HEK293 (cell line): ENCODE measurements at regions not wholly inside any gene's neighbourhood (a gene's known extent, or its start where the extent isn't known, plus 50 kb on each side); places are given as distances from the start of the nearest gene placed in this dataset.

ENCODE experiments used
- HOXA7 ChIP-seq: sonication (generic); formaldehyde crosslinking; IDR thresholded peaks from 2 replicates; pipeline ENCODE4 v1.8.1; 2022; ENCODE audit warnings: missing genetic modification reagents, borderline replicate concordance
- SALL2 ChIP-seq: fragments of 450-650 bp; formaldehyde crosslinking; IDR thresholded peaks from 2 replicates; pipeline ENCODE4 v1.5.0; 2017; ENCODE audit warnings: missing biosample characterization, mild to moderate bottlenecking, missing genetic modification characterization, borderline replicate concordance
- SETDB1 ChIP-seq: IDR thresholded peaks from one replicate; pipeline ENCODE4 v1.6.1; 2017; ENCODE audit warnings: mild to moderate bottlenecking, low read length, moderate library complexity, mixed read lengths; ENCODE audit not compliant: insufficient read length
- ZBTB21 ChIP-seq: fragments of 450-650 bp; formaldehyde crosslinking; IDR thresholded peaks from 2 replicates; pipeline ENCODE4 v1.5.1; 2017; ENCODE audit warnings: missing biosample characterization, missing genetic modification characterization
- ZNF16 ChIP-seq: fragments of 450-650 bp; formaldehyde crosslinking; IDR thresholded peaks from 2 replicates; pipeline ENCODE4 v1.5.1; 2016; ENCODE audit warnings: low read depth, missing biosample characterization, missing genetic modification characterization
- ZNF24 ChIP-seq: fragments of 450-650 bp; formaldehyde crosslinking; IDR thresholded peaks from 2 replicates; pipeline ENCODE4 v1.5.1; 2016; ENCODE audit warnings: missing biosample characterization, missing genetic modification characterization
- ZNF473 ChIP-seq: fragments of 450-650 bp; formaldehyde crosslinking; IDR thresholded peaks from 2 replicates; pipeline ENCODE4 v1.5.1; 2017; ENCODE audit warnings: missing biosample characterization, missing genetic modification characterization
- ZNF677 ChIP-seq: fragments of 450-650 bp; IDR thresholded peaks from 2 replicates; pipeline ENCODE4 v1.5.0; 2018; ENCODE audit warnings: missing biosample characterization, mild to moderate bottlenecking, missing genetic modification characterization, moderate library complexity
- ZNF701 ChIP-seq: fragments of 450-650 bp; formaldehyde crosslinking; IDR thresholded peaks from 2 replicates; pipeline ENCODE4 v1.5.1; 2016; ENCODE audit warnings: missing biosample characterization, missing genetic modification characterization
- TF ChIP-seq, protein P1 (sequence below): fragments of 450-650 bp; formaldehyde crosslinking; IDR thresholded peaks from 2 replicates; pipeline ENCODE4 v1.5.1; 2016; ENCODE audit warnings: missing biosample characterization, missing genetic modification characterization
- TF ChIP-seq, protein P2 (sequence below): fragments of 450-650 bp; formaldehyde crosslinking; IDR thresholded peaks from 2 replicates; pipeline ENCODE4 v1.5.1; 2016; ENCODE audit warnings: missing biosample characterization, missing genetic modification characterization
- TF ChIP-seq, protein P3 (sequence below): fragments of 450-650 bp; formaldehyde crosslinking; IDR thresholded peaks from 2 replicates; pipeline ENCODE4 v1.5.1; 2016; ENCODE audit warnings: missing biosample characterization, missing genetic modification characterization
- TF ChIP-seq, protein P4 (sequence below): fragments of 450-650 bp; formaldehyde crosslinking; optimal IDR thresholded peaks from 2 replicates; pipeline ENCODE3; 2016; ENCODE audit warnings: missing biosample characterization, mild to moderate bottlenecking, missing genetic modification characterization
- TF ChIP-seq, protein P5 (sequence below): fragments of 450-650 bp; formaldehyde crosslinking; IDR thresholded peaks from 2 replicates; pipeline ENCODE4 v1.5.1; 2017; ENCODE audit warnings: missing biosample characterization, missing genetic modification characterization

DNA sequence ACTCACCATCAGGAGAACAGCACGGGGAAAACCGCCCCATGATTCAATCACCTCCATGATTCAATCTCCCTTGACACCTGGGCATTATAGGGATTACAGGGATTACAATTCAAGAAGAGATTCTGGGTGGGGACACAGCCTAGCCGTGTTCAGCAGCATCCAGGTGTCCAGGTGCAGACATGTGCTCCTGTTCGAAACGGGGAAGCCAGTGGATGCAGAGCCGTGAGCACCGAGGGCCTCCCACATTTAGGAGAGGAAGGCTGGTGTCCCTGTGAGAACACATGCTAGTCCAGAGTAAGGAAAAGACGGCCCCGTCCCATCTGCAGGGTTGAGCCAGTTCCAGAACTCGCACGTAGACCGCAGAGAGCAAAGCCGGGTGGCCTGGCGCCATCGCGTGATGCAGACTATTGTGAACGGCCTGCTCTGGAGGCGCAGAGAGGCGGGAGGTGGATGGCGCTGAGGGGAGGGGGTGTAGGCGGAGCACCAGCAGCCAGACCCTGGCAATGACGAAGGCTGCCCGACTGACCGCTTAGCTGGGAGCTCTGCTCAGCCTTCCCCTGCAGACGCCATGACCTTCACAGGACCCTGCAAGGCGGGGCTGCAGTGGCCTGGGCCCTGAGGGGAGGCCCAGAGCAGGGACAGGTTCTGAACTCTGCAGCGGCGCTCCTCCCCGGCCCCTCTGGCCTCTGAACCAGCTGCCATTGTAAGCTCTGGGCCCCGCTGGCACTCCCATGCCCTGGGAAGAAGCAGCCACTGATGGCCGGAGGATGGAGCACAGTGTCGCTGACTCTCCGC is 141.6 kb upstream of the TCERG1L start:
- TF ChIP-seq ZNF16 (tag by site-specific recombination) (no peak), HOXA7 (CRISPR knock-in tag) (no peak), SALL2 (tag by site-specific recombination) (no peak), ZBTB21 (tag by site-specific recombination) (no peak), ZNF24 (tag by site-specific recombination) (no peak), SETDB1 (no peak), ZNF473 (no peak), ZNF701 (tag by site-specific recombination) (no peak), ZNF677 (tag by site-specific recombination) (no peak)
- TF ChIP-seq, protein P1, sequence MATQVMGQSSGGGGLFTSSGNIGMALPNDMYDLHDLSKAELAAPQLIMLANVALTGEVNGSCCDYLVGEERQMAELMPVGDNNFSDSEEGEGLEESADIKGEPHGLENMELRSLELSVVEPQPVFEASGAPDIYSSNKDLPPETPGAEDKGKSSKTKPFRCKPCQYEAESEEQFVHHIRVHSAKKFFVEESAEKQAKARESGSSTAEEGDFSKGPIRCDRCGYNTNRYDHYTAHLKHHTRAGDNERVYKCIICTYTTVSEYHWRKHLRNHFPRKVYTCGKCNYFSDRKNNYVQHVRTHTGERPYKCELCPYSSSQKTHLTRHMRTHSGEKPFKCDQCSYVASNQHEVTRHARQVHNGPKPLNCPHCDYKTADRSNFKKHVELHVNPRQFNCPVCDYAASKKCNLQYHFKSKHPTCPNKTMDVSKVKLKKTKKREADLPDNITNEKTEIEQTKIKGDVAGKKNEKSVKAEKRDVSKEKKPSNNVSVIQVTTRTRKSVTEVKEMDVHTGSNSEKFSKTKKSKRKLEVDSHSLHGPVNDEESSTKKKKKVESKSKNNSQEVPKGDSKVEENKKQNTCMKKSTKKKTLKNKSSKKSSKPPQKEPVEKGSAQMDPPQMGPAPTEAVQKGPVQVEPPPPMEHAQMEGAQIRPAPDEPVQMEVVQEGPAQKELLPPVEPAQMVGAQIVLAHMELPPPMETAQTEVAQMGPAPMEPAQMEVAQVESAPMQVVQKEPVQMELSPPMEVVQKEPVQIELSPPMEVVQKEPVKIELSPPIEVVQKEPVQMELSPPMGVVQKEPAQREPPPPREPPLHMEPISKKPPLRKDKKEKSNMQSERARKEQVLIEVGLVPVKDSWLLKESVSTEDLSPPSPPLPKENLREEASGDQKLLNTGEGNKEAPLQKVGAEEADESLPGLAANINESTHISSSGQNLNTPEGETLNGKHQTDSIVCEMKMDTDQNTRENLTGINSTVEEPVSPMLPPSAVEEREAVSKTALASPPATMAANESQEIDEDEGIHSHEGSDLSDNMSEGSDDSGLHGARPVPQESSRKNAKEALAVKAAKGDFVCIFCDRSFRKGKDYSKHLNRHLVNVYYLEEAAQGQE (tag by site-specific recombination): no peak
- TF ChIP-seq, protein P2, sequence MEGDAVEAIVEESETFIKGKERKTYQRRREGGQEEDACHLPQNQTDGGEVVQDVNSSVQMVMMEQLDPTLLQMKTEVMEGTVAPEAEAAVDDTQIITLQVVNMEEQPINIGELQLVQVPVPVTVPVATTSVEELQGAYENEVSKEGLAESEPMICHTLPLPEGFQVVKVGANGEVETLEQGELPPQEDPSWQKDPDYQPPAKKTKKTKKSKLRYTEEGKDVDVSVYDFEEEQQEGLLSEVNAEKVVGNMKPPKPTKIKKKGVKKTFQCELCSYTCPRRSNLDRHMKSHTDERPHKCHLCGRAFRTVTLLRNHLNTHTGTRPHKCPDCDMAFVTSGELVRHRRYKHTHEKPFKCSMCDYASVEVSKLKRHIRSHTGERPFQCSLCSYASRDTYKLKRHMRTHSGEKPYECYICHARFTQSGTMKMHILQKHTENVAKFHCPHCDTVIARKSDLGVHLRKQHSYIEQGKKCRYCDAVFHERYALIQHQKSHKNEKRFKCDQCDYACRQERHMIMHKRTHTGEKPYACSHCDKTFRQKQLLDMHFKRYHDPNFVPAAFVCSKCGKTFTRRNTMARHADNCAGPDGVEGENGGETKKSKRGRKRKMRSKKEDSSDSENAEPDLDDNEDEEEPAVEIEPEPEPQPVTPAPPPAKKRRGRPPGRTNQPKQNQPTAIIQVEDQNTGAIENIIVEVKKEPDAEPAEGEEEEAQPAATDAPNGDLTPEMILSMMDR (tag by site-specific recombination): no peak
- TF ChIP-seq, protein P3, sequence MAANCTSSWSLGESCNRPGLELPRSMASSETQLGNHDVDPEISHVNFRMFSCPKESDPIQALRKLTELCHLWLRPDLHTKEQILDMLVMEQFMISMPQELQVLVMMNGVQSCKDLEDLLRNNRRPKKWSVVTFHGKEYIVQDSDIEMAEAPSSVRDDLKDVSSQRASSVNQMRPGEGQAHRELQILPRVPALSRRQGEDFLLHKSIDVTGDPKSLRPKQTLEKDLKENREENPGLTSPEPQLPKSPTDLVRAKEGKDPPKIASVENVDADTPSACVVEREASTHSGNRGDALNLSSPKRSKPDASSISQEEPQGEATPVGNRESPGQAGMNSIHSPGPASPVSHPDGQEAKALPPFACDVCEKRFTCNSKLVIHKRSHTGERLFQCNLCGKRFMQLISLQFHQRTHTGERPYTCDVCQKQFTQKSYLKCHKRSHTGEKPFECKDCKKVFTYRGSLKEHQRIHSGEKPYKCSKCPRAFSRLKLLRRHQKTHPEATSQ (tag by site-specific recombination): no peak
- TF ChIP-seq, protein P4, sequence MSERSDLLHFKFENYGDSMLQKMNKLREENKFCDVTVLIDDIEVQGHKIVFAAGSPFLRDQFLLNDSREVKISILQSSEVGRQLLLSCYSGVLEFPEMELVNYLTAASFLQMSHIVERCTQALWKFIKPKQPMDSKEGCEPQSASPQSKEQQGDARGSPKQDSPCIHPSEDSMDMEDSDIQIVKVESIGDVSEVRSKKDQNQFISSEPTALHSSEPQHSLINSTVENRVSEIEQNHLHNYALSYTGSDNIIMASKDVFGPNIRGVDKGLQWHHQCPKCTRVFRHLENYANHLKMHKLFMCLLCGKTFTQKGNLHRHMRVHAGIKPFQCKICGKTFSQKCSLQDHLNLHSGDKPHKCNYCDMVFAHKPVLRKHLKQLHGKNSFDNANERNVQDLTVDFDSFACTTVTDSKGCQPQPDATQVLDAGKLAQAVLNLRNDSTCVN: no peak
- TF ChIP-seq, protein P5, sequence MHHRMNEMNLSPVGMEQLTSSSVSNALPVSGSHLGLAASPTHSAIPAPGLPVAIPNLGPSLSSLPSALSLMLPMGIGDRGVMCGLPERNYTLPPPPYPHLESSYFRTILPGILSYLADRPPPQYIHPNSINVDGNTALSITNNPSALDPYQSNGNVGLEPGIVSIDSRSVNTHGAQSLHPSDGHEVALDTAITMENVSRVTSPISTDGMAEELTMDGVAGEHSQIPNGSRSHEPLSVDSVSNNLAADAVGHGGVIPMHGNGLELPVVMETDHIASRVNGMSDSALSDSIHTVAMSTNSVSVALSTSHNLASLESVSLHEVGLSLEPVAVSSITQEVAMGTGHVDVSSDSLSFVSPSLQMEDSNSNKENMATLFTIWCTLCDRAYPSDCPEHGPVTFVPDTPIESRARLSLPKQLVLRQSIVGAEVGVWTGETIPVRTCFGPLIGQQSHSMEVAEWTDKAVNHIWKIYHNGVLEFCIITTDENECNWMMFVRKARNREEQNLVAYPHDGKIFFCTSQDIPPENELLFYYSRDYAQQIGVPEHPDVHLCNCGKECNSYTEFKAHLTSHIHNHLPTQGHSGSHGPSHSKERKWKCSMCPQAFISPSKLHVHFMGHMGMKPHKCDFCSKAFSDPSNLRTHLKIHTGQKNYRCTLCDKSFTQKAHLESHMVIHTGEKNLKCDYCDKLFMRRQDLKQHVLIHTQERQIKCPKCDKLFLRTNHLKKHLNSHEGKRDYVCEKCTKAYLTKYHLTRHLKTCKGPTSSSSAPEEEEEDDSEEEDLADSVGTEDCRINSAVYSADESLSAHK: no peak
